GM19239 (cell line): ENCODE measurements at regions not wholly inside any gene's neighbourhood (a gene's known extent, or its start where the extent isn't known, plus 50 kb on each side); places are given as distances from the start of the nearest gene placed in this dataset.

Experiments used
- DNase-seq: peaks from one replicate; pipeline ENCODE4 v3.0.0; 2011; ENCODE audit warnings: low spot score; ENCODE audit not compliant: insufficient read length
- FAIRE-seq: peaks from 2 replicates; lab custom pipeline; 2011; peaks lifted over from hg19 to GRCh38; lab: Jason Lieb, UNC

DNA sequence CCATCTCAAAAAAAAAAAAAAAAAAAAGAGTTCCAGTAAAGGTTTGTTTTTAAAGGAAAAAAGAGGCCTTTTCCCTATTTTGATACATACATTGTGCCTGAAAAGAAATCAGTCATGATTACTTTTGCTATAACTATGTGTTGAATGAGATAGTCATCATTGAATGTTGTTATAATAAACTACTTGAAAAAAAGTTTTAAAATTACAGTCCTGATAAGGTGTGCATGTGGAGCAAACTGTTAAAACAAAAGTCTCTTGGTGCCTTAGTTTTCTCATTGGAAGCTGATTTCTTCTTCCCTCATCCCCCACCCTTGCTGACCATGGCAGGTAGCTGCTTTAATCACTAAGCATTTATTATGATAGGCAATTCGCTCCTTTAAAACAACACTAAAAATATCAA lies 172.3 kb upstream of the TBCA start:
- no peak for DNase-seq
- no peak for FAIRE-seq

DNA sequence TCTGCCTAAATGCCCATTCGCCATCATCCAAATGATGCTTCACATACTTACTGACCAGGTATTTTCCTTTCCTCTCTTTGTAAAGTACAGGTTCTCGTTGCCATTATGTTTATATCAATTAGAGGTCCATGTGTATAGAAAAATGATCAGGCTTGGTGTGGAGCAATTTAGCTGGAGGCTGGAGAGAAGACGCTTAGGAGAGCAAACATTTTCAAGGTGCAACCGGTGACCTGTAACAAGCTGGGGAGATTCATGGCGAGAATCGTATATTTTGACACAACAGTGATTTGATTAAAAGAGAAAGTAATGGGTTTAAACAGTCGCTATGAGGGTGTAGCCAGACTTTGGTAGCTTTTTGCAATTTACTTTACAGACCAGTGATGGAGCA lies 170.9 kb upstream of the TBCA start:
- DNase-seq = no peak
- no peak for FAIRE-seq

DNA sequence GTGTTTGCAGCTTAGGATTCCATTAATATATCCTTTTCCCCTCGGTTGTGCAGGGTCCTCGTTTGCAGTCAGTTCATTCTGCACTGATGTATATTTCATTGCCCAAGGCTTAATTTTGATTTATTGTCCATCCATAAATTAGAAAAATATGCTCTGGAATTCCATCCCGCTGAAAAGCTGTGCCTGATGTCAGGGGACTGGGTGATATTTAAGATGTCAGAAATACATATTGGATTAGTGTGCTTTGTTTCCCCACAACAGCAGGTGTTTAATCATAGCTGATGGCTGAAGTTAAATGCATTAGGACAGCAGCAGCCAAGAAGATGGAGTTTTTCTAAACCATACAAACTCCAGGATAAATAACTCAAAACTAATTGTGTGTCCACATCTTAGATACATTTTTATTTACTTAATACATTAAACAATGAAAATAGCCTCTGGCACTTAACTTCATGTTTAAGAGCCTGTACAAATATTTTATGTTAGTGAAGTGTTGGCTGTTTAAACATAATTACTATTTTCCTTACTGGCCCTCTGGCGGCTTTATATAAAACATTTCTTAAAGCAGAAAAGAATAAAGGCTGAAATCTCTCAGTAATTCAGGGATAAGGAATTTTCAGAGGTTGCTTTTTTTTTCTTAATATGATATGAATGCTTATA lies 170.4 kb upstream of the TBCA start:
- no peak for DNase-seq

DNA sequence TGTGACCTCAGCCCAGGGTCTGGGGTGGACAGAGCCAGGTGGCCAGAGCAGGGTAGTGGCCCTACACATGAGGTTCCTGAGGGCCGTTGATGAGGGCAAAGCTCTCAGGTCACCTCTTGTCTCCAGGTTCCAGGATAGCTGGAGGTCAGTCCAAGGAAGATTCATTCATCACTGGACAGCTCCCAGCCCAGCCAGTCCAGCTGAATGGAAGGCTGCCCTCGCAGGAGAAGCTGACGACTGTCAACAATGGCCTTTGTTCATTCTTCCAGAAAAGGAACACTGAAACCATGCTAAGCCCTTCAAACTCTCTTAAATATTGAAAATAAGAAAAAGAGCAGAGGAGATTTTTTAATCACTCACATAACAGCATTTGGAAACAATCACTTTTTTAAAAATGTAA lies 169.7 kb upstream of the TBCA start:
- DNase-seq (no peak), FAIRE-seq (no peak)

More for the DNA sequence above, 170.4 kb upstream of the TBCA start:
- no peak for FAIRE-seq

DNA sequence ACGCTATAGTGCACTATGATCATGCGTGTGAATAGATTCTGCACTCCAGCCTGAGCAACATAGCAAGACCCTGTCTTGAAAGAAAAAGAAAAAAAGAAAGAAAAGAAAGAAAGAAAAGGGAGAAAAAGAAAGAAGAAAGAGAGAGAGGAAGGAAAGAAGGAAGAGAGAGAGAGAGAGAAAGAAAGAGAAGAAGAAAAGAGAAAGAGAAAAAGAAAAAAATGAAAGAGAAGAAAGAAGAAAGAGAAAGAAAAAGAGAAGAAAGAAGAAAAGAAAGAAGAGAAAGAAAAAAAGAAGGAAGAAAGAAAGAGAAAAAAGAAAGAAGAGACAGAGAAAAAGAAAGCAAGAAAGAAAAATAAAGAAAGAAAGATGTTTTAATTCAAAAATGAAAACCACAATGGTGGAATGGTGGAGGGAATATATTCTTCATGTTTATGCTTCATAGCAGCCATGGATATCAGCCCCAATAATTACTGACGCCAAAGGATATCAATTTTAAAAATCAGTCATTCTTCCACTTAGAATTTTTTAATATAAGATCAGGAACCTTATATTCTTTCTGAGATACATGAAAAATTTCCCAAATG lies 168.7 kb upstream of the TBCA start:
- DNase-seq (no peak), FAIRE-seq (no peak)

DNA sequence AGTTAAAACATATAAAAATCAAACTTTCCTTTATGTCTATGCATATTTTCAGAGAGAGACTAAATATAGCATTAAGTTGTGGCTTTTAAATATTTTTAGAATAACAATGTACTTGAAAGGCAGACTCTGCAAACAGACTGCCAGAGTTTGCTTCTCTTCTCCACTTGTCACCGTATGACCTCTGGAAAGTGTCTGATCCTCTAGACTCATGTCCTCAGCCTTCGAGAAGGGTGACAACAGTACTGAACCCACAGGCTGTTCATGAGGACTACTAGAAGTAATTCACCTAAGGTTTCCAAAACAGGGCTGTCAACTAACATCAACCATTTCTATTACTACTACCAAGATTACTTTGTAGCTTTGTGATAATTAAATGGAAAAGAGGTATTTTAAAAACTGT lies 167.7 kb upstream of the TBCA start:
- DNase-seq = no peak
- peak; percentile 4 for FAIRE-seq

DNA sequence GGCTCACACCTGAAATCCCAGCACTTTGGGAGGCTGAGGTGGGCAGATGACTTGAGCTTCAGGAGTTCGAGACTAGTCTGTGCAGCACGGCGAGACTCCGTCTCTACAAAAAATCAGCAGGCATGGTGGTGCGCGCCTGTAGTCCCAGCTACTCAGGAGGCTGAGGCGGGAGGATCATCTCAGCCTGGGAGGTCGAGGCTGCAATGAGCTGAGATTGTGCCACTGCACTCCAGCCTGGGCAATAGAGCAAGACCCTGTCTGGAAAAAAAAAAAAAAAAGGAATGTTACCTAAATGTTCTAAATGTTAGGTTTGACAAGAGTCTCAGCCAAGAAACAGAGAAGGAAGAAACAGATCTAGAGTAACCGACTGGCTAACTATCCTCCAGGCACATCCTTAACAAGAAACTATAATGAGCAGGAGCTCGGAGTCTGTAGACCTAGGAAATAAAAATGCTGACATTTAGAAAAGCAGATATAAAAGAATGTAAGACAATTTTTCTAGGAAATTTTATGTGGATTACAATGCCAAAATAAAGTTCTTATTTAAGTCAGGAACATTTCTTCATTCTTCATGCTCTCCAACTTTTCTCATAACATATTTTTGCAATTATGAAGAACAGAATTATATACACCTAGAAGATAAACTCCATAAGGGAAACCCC lies 166.6 kb upstream of the TBCA start:
- no peak for FAIRE-seq
- DNase-seq = no peak

DNA sequence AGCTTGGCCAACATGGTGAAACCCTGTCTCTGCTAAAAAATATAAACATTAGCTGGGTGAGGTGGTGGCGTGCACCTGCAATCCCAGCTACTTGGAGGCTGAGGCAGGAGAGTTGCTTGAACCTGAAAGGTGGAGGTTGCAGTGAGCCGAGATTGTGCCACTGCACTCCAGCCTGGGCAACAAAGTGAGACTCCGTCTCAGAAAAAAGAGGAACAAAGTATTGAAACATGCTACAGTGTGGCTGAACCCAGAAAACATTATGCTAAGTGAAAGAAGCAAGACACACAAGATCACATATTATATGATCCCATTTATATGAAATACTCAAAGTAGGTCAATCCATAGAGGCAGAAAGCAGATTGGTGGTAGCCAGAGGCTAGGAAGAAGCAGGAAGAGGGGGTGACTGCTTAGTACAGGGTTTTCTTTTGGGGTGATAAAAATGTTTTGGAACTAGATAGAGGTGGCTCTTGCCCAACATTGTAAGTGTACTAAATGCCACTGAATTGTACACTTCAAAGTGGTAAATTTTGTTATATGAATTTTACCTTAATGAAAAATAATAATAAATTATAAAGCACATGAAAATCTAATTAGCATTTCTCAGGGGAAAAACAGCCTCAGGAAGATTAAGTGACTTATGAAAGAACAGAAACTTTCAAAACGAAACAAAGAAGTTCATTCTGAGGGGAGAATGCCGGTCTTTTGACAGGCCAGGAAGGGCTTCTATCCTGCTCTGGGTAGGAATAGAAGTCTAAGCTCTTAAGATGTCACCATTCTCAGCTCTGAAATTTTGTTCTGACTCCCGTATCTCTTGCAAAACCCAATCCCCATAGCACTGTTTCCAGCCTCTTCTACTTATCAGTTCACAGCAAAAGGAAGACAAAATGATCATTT lies 161.1 kb upstream of the TBCA start:
- FAIRE-seq = peak; percentile 97
- DNase-seq = peak; percentile 33

DNA sequence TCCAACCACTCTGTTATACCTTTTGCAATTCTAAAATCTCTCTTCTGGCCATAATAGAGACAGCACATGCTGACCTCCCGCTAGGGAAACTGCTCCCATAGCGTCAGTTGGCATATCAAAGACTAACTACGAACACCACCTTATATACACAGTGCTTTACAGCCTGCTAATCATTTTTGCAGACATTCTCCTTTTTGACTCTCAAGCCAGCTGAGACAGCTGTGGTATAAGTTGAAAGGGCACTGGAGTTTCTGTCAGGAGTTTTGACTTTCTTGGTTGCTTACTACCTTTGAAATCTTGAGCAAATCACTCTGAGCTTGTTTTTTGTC lies 160.2 kb upstream of the TBCA start:
- DNase-seq (no peak), FAIRE-seq (no peak)

DNA sequence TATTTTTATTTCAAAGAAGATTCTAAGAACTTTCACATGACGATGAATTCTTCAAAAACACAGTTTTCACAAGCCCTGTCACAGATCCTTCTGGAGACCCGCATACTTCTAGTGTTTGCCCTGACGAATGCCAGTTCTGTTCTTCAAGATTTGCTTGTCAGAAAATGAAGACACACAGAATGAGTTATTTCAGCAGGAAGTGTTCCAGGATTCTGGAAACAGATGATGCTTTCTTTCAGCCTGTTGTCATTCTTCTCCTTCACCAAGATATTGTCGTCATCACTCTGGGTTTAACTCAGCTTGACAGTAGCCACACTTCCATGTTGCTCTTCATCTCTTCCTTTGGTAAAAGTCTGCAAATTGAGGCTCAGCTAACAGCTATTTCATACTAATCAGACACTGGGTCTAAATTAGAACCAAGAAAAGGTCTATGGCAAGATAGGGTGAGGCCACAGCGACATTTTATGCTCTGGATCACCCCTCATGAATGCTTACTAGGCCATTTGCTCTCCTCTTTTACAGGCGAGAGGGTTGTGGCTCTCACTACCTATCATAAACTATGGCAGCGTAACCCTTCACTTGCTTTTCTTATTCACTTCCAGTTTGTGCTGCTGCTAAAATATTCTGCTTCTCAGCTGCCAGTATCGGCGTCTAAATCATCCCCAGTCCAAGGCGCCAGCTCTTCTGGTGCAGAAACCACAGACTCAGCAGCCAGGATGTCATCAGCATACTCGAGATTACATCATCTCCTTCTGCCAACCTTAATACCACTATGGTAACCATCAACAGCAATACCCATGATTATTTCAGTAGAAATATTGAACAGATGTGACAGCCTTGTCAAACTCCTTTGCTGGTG lies 159.6 kb upstream of the TBCA start:
- FAIRE-seq (no peak), DNase-seq (peak; percentile 16)

DNA sequence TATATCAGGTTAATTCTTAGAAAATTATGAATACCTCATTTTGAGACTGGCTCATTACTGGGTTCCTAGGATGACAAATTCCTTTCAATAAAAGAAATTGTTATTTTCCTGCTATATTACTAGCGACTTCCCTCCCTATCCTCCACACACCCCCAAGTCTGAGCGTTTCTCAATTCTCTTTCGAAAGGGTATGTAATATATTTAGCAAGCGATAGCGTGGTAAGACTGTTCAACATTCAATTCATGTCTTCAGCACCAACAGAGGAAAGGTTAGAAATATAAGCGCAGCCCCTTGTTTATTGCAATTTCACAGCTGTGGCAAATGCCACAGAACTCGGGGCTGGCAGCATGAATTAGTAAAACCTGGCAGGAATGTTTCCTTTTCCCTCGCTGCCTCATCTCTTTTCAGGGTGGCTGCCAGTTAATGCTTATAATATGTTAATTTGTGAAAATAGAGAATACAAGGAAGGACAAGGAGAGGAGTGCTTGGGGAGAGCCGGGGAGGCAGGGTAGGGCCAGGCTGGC lies 152.7 kb upstream of the TBCA start:
- no peak for FAIRE-seq
- DNase-seq = no peak

DNA sequence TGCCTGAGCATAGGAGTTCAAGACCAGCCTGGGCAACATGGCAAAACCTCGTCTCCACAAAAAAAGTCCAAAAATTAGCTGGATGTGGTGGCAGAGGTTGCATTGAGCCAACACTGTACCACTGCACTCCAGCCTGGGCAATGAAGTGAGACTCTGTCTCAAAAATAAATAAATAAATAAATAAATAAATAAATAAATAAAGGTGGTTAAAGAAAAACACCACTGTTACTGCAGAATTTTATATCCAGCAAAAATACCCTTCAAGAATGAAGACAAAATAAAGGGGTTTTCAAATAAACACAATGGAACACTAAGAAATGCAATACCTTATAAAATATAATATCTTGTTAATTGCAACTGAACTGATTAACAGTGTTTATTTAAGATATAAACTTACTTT lies 150.2 kb upstream of the TBCA start:
- DNase-seq (no peak), FAIRE-seq (no peak)

DNA sequence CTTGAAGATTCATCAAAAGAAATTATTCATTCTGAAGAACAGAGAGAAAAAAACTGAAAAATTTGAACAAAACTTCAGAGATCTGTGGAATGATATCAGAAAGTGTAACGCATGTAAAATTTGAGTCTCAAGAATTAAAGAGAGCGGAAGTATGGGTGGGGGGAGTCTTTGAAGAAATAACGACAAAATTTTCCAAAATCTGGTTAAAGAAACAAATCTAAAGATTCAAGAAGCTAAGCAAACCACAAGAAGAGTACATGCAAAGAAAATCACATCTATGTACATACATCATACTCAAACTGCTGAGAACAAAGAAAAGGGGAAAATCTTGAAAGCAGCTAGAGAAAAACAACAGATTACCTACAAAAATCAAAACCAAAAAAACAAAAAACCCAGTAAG lies 149.4 kb upstream of the TBCA start:
- DNase-seq (no peak), FAIRE-seq (no peak)

DNA sequence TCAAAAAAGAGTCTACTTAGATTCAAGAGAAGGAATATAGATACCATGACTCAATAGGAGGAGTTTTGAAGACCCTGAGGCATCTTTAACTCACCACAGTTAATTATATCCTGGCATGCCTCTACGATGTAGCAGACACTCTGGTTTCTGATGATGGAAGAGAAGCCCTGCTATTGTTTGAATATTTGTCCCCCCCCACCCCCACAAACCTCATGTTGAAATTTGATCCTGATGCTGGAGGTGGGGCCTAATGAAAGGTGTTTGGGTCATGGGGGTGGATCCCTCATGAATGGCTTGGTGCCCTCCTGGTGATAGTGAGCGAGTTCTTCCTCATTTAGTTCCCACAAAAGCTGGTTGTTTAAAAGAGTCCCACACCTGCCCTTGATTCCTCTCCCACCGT lies 147.9 kb upstream of the TBCA start:
- DNase-seq = no peak

DNA sequence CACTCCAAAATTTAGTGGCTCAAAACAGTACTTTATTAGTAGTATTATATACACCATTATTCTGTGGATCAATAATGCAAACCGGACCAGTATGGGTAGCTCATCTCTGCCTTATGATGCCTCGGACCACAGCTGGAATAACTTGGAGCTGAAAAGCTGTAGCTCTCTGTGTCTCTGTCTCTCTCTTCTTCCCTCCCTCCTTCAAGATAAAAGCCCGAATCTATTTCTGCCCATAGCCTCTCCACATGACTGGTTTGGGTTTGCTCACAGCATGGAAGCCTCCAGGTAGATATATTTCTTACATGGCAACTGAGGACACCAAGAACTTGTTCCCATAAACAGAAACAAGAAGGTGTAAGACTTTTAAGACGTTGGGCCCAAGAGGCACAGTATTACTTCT lies 147.5 kb upstream of the TBCA start:
- FAIRE-seq (no peak), DNase-seq (no peak)

More for the DNA sequence above, 147.9 kb upstream of the TBCA start:
- no peak for FAIRE-seq

DNA sequence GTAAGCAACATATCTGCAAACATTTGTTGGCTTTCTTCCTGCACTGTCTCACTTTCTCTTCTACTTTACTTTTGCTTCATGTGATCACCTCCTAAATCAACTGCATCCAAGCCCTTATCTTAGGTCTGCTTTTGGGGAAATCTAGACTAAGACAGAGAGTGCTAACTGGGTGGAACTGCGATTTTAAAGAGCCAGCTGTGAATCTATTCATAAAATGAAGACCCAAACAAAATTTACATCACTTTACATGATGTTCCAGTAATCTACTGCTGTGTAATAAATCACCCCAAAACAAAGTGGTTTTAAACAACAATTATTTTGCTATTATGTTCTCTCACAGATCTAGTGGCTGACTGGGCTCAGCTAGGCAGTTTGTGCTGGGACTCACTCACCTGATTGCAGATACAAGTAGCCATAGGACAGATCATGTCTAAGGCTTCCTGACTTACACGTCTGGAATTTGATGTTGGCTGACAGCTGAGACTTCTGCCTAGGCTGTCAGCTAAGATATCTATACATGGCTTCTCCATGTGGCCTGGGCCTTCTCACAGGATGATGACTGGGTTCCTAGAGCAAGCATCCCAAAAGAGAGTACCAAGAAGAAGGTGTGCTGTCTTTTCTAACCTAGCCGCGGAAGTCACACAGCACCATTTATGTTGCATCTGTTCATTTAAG lies 145.1 kb upstream of the TBCA start:
- FAIRE-seq = no peak
- no peak for DNase-seq

DNA sequence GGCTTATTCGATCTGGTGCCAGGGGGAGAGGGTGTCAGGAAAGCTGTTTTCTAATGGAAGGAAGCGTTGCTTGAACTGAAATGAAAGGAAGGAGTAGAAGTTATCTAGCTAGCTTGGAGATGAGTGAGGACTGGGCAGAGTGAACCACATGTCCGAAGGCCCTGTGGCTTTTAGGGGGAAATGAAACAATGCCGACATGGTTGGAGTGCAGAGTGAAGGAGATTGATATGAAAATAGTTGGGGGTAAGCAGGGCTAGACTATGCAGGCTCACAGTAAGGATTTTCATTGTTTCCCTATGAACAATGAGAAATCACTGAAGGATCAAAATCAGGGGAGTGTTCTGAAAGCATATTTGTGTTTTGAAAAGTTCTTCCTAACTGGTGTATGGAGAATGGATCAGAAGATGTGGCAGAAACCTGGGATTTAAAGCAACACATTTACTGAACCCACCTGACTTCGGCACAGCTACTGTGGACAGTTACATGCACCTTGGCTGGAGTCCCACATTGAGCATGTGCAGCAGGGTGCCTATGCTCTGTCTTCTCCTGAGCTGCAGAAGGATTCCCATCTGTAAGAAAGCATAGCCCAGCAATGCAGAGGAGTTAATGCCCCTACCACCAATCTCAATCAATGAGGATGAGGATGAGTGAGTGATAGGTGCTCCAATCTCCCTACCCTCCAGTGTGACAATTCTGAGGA lies 144.4 kb upstream of the TBCA start:
- DNase-seq (no peak), FAIRE-seq (no peak)

DNA sequence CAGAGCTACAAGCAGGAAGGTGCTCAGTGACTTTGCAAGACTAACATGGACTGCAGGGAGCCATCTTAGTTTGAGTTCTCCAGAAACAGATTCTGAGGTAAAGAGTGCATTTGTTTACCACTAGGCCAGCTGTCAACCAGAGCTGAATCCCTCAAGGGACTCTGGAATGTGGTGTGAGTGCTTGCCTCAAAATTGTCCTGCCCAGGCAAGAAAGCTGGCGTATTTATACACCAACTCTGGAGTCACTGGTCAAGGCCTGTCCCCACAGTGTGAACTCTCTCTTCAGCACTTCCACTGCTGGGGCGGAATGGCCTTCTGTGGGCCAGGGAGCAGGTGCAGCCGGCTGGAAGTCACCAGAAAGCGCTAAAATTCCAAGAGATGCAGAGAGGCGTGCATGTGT lies 139.2 kb upstream of the TBCA start:
- DNase-seq = no peak
- no peak for FAIRE-seq

DNA sequence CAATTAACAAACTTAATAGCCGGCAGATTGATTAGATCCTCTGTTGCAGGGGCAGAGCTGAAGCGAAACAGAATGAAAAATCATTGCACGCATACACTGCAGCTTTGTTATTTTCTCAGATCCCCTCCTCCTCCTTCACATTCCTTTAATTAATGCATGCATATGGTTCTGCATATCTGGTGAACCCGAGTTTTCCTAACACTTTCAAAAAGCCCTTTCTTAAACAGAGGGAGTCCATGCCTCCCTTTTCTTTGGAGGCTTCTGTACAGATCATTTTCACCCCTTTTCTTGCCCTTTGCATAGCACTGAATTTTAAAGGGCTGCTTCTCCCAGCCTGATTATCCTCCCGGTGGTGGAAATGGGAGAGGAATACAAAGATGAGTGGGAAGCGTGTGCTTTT lies 136.6 kb upstream of the TBCA start:
- no peak for DNase-seq
- no peak for FAIRE-seq
